CD14-positive monocyte (primary cell): ENCODE measurements at regions not wholly inside any gene's neighbourhood (a gene's known extent, or its start where the extent isn't known, plus 50 kb on each side); places are given as distances from the start of the nearest gene placed in this dataset.

Source experiments
- DNase-seq, 3 donors: peaks; one replicate each; pipeline ENCODE4 v3.0.0-alpha.2; 2011 to 2022
- H2AFZ ChIP-seq: 2 replicates; pipeline ENCODE4 v1.6.0; 2012; ENCODE audit warnings: mild to moderate bottlenecking, low read depth, low read length, inconsistent platforms; ENCODE audit not compliant: insufficient read depth, poor library complexity, severe bottlenecking
- H3K27ac ChIP-seq, 2 donors: 1 replicate in 1 of 2; 2 replicates in 1 of 2; pipeline ENCODE4 v1.5.1; 2012 to 2013; ENCODE audit warnings: low read length in 2 of 2, control low read depth in 1 of 2, inconsistent platforms in 1 of 2, low read depth in 1 of 2, mild to moderate bottlenecking in 1 of 2
- H3K27me3 ChIP-seq, 2 donors: one replicate each; pipeline versions ENCODE4 v1.6.0 to v1.6.1; 2011 to 2013; ENCODE audit warnings: low read length in 2 of 2; ENCODE audit not compliant: control insufficient read depth in 2 of 2, insufficient read depth in 2 of 2
- H3K36me3 ChIP-seq, 2 donors: replicated peaks in 1 of 2; 1 replicate in 1 of 2; 2 replicates in 1 of 2; pipeline versions ENCODE4 v1.5.1 to v1.6.1; 2012 to 2013; ENCODE audit warnings: low read length in 2 of 2, control low read depth in 1 of 2, inconsistent platforms in 1 of 2, mild to moderate bottlenecking in 1 of 2; ENCODE audit not compliant: insufficient read depth in 2 of 2, control insufficient read depth in 1 of 2
- H3K4me1 ChIP-seq, 2 donors: 1 replicate in 1 of 2; 2 replicates in 1 of 2; pipeline versions ENCODE4 v1.5.1 to v1.6.1; 2012 to 2013; ENCODE audit warnings: low read length in 2 of 2, control low read depth in 1 of 2, inconsistent platforms in 1 of 2, mild to moderate bottlenecking in 1 of 2, moderate library complexity in 1 of 2; ENCODE audit not compliant: insufficient read depth in 2 of 2, control insufficient read depth in 1 of 2
- H3K4me2 ChIP-seq: replicated peaks from 2 replicates; pipeline ENCODE3; 2012; ENCODE audit warnings: low read length, moderate library complexity, mild to moderate bottlenecking; ENCODE audit not compliant: poor library complexity, severe bottlenecking; ENCODE audit errors: extremely low read depth
- H3K4me3 ChIP-seq, 3 experiments: fragments of 200-600 bp in 1 of 3; sonication (generic) in 1 of 3; replicated peaks in 1 of 3; 1 replicate in 2 of 3; 2 replicates in 1 of 3; pipeline ENCODE4 v1.5.1; 2011 to 2013; ENCODE audit warnings: low read length in 3 of 3, mild to moderate bottlenecking in 3 of 3, control low read depth in 2 of 3, low read depth in 2 of 3, inconsistent platforms in 1 of 3, moderate library complexity in 1 of 3
- H3K79me2 ChIP-seq: 2 replicates; pipeline ENCODE4 v1.6.0; 2012; ENCODE audit warnings: mild to moderate bottlenecking, control low read depth, inconsistent platforms, low read length, moderate library complexity; ENCODE audit not compliant: insufficient read depth
- H3K9ac ChIP-seq: 2 replicates; pipeline ENCODE4 v1.6.0; 2017; ENCODE audit warnings: low read length, mild to moderate bottlenecking; ENCODE audit not compliant: insufficient read depth, poor library complexity, severe bottlenecking
- H3K9me3 ChIP-seq, 2 donors: replicated peaks in 1 of 2; 1 replicate in 1 of 2; 2 replicates in 1 of 2; pipeline versions ENCODE4 v1.5.1 to v1.6.1; 2012 to 2013; ENCODE audit warnings: low read length in 2 of 2, control low read depth in 1 of 2; ENCODE audit not compliant: control insufficient read depth in 1 of 2, insufficient read depth in 1 of 2
- H4K20me1 ChIP-seq: 2 replicates; pipeline ENCODE4 v1.6.0; 2012; ENCODE audit warnings: mild to moderate bottlenecking, low read length, control low read depth, moderate library complexity; ENCODE audit not compliant: insufficient read depth
- H3K27ac Mint-ChIP-seq, 7 donors: one replicate each; pipeline ENCODE4 v1.8.0; 2020; ENCODE audit warnings: mild to moderate bottlenecking in 7 of 7, mixed read lengths in 7 of 7, moderate library complexity in 6 of 7, inconsistent platforms in 2 of 7
- H3K27me3 Mint-ChIP-seq, 3 donors: one replicate each; pipeline ENCODE4 v1.8.0; 2021 to 2022; ENCODE audit warnings: low read depth in 3 of 3, mild to moderate bottlenecking in 3 of 3, mixed read lengths in 3 of 3, moderate library complexity in 3 of 3, inconsistent platforms in 1 of 3
- H3K36me3 Mint-ChIP-seq, 2 donors: one replicate each; pipeline ENCODE4 v1.8.0; 2020; ENCODE audit warnings: mixed read lengths in 2 of 2, inconsistent platforms in 1 of 2, mild to moderate bottlenecking in 1 of 2
- H3K4me1 Mint-ChIP-seq: one replicate; pipeline ENCODE4 v1.8.0; 2020; ENCODE audit warnings: mild to moderate bottlenecking, mixed read lengths
- H3K4me3 Mint-ChIP-seq, 2 donors: one replicate each; pipeline ENCODE4 v1.8.0; 2020; ENCODE audit warnings: mild to moderate bottlenecking in 2 of 2, mixed read lengths in 2 of 2, moderate library complexity in 1 of 2
- H3K9me3 Mint-ChIP-seq, 7 donors: one replicate each; pipeline ENCODE4 v1.8.0; 2020 to 2022; ENCODE audit warnings: mixed read lengths in 7 of 7, mild to moderate bottlenecking in 6 of 7, moderate library complexity in 6 of 7, inconsistent platforms in 2 of 7
- WGBS: methylation state at CpG from one replicate; pipeline ENCODE4 v1.1.5; 2013; ENCODE audit warnings: missing lambda C conversion rate; ENCODE audit not compliant: insufficient coverage; 5-methylcytosine and 5-hydroxymethylcytosine counted together
- intact Hi-C, 2 donors: fragments of 100-400 bp; cut with micrococcal nuclease; formaldehyde crosslinking; loops; one replicate each; pipeline versions ENCODE4 v1.15.0 to v1.15.1; 2023
- TF ChIP-seq, protein P1 (sequence below): fragments of 200-600 bp; IDR thresholded peaks from one replicate; pipeline ENCODE4 v1.8.0; 2022; ENCODE audit warnings: antibody characterized with exemption, mild to moderate bottlenecking

DNA sequence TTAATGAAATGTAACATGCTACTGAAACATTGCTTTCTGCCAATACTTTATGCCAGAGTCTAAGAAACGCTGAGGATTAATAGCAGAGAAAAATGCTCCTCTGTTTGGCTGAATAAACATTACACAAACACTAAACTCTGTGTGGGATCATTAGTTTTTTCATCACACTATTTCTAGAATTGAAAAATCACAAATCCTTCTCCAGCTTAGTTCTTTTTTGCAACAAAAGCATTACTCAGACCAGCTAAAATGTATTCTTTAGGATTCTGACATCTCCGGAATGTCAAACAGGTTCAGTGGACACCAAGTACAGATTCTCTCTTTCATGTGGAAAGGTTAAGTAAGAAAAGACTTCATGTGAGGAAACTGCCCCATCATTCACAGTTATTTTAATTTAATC is 226.9 kb downstream of the SIM1 start:
- Mint-ChIP-seq H3K4me1 (no peaks in the 10 kb centered on the region), H3K36me3 (no peaks in the 10 kb centered on the region), H3K9me3 (no peaks in the 10 kb centered on the region), H3K4me3 (no peak overlapping the region), H3K27me3 (peaks cover 3 to 5% (median 3%) of the 10 kb centered on the region in 3 donors), H3K27ac (no peak overlapping the region)
- H3K4me3 ChIP-seq = no peak overlapping the region
- H3K36me3 ChIP-seq = no peaks in the 10 kb centered on the region
- H3K4me2 ChIP-seq = no peak overlapping the region
- no peak overlapping the region for H3K27ac ChIP-seq
- no peak overlapping the region for H2AFZ ChIP-seq
- H3K27me3 ChIP-seq = peaks cover 0 to 2% of the 10 kb centered on the region in 2 donors
- no peaks in the 10 kb centered on the region for H3K4me1 ChIP-seq
- TF ChIP-seq, protein P1, sequence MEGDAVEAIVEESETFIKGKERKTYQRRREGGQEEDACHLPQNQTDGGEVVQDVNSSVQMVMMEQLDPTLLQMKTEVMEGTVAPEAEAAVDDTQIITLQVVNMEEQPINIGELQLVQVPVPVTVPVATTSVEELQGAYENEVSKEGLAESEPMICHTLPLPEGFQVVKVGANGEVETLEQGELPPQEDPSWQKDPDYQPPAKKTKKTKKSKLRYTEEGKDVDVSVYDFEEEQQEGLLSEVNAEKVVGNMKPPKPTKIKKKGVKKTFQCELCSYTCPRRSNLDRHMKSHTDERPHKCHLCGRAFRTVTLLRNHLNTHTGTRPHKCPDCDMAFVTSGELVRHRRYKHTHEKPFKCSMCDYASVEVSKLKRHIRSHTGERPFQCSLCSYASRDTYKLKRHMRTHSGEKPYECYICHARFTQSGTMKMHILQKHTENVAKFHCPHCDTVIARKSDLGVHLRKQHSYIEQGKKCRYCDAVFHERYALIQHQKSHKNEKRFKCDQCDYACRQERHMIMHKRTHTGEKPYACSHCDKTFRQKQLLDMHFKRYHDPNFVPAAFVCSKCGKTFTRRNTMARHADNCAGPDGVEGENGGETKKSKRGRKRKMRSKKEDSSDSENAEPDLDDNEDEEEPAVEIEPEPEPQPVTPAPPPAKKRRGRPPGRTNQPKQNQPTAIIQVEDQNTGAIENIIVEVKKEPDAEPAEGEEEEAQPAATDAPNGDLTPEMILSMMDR = no peak
- H3K9ac ChIP-seq = no peak overlapping the region
- WGBS = no CpG with 5 or more reads among the region's 2 CpGs
- H4K20me1 ChIP-seq = no peaks in the 10 kb centered on the region
- DNase-seq = no peak
- no peaks in the 10 kb centered on the region for H3K79me2 ChIP-seq
- intact Hi-C loops = no loop called here
- no peaks in the 10 kb centered on the region for H3K9me3 ChIP-seq

DNA sequence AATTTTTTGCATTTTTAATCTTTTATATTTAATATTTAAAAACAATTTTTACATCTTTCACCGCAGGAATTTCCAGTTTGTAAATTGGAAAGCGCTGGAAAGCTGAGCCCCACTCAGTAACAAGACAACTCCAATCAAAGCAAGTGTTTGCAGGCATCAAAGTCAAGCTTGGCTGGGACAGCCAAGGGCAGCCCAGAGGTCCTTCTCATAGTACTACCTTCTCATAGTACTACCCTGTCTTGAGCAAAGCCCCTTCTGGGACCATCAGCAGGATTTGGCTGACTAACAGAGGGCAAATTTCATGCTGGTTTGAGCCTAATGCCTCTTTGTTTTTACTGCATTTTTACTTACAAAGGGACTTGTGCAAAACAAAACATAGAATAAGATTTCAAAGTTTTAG is 228.3 kb downstream of the SIM1 start:
- Mint-ChIP-seq H3K4me1 (no peaks in the 10 kb centered on the region), H3K27ac (no peak overlapping the region), H3K4me3 (no peak overlapping the region), H3K27me3 (peaks cover 3 to 8% (median 7%) of the 10 kb centered on the region in 3 donors), H3K36me3 (no peaks in the 10 kb centered on the region), H3K9me3 (peaks cover 0 to 2% (median 0%) of the 10 kb centered on the region in 7 donors)
- Histone ChIP-seq H2AFZ (no peak overlapping the region), H3K79me2 (no peaks in the 10 kb centered on the region), H3K9me3 (no peaks in the 10 kb centered on the region), H3K36me3 (no peaks in the 10 kb centered on the region), H3K4me2 (no peak overlapping the region), H3K27me3 (peaks cover 0 to 2% of the 10 kb centered on the region in 2 donors), H3K9ac (no peak overlapping the region), H3K27ac (no peak overlapping the region), H4K20me1 (no peaks in the 10 kb centered on the region), H3K4me1 (no peaks in the 10 kb centered on the region), H3K4me3 (no peak overlapping the region)
- intact Hi-C loops = no loop called here
- DNase-seq = no peak
- TF ChIP-seq, protein P1 = no peak
- no CpG with 5 or more reads among the region's 2 CpGs for WGBS
